Uterus (tissue), 2 donors: ENCODE measurements at regions not wholly inside any gene's neighbourhood (a gene's known extent, or its start where the extent isn't known, plus 50 kb on each side); places are given as distances from the start of the nearest gene placed in this dataset.

Source experiments
- CTCF ChIP-seq, 4 experiments: fragments of 200-600 bp in 2 of 4; fragments of 450-650 bp in 2 of 4; sonication (generic) in 2 of 4; IDR thresholded peaks; one replicate each; pipeline ENCODE4 v1.5.1; 2016 to 2019; ENCODE audit warnings: antibody characterized with exemption in 4 of 4, mild to moderate bottlenecking in 2 of 4, moderate library complexity in 1 of 4
- POLR2A ChIP-seq, 2 donors: fragments of 450-650 bp; IDR thresholded peaks; one replicate each; pipeline ENCODE4 v1.6.1; 2016; ENCODE audit warnings: antibody characterized with exemption in 2 of 2, mild to moderate bottlenecking in 1 of 2, moderate library complexity in 1 of 2

- TF ChIP-seq POLR2A (IDR thresholded peaks at IDR 0.05) (no peak), CTCF (IDR thresholded peaks at IDR 0.05) (no peak)
These were observed 523.9 kb downstream of the CCDC85A start for GRCh38 chr2:56707650-56708049.
